ENCODE measurements at regions not wholly inside any gene's neighbourhood (a gene's known extent, or its start where the extent isn't known, plus 50 kb on each side); places are given as distances from the start of the nearest gene placed in this dataset.
"Not testable (repeated sequence)": the region's sequence is repeated elsewhere in the genome, so short reads cannot be mapped to it uniquely, and the experiment has no call there.

DNA sequence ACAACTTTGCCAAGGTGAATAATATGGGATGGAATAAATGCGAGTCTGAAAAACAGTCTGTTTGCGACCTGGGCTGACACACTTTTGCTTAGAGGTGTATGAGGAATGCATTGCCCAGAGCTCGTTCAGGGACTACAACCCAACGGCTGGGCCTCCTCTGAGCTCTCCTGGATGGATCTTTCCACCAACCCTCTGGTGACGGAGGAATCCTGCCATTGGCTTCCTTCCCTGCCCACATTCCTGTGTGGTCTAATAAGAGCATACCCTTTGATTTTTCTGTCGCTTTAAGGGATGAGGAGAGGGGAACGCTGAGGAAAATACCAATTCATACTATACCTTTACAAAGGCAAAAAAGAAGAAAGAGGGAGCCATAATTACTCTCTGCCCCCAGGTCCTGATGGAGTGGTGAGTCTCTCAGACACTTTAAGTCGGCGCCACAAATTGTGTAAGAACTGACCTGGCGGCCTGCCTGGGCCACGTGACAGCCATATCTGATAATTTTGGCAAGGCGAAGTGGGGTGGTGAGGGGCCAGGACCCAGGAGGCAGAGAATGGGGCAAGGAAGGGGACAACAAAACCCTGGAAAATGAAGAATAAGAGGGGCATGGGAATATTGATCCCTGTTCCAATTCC is 265.2 kb upstream of the MSX2 start:
- Histone ChIP-seq H3K27ac (ENCODE audit: low read depth in 2 of 2, low read length in 1 of 2) (no peak overlapping the region), H3K4me3 (ENCODE audit: low read depth in 1 of 2, low read length in 2 of 2) (no peak overlapping the region), H3K4me1 (ENCODE audit: control insufficient read depth in 2 of 2, insufficient read depth in 2 of 2, low read length in 1 of 2) (peaks cover 0 to 2% of the 10 kb centered on the region in 2 donors), H3K36me3 (ENCODE audit: control insufficient read depth in 2 of 2, insufficient read depth in 2 of 2, low read length in 1 of 2) (no peaks in the 10 kb centered on the region), H3K9me3 (ENCODE audit: control insufficient read depth in 2 of 2, insufficient read depth in 1 of 2, low read depth in 1 of 2, low read length in 1 of 2) (peaks cover 0 to 2% of the 10 kb centered on the region in 2 donors), H3K27me3 (ENCODE audit: control insufficient read depth in 1 of 2, insufficient read depth in 2 of 2, low read length in 2 of 2) (no peaks in the 10 kb centered on the region)
- 71 to 79% methylated on average over 12 of the region's 12 CpGs for WGBS, 2 donors

DNA sequence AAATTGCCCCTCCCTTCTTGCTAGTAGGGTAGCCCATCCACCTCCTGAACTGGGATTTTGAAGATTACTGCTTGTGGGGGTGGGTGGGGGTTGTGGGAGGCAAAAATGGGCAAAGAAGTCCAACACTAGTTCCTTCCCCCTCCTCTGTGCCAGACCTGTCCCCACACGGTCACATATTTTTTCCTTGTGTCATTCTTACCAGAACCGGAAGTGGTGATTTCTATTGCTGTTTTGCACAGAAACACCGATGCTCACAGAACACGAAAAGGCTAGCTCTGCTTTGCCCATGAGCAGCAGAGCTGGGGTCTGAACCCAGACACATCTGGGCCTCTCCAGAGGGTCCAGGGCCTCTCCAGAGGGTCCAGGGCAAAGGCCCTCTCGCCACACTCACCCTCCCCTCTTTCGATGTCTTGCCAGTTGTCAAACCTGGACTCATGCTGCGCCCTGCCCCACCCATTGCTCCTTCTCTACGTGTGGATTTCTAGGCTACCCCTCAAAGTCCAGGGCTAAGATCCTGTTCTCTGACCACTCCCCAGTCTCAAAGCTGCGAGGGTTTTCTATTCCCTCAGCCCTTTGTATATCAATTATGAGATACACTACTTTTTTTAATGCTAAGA is 264.4 kb upstream of the MSX2 start:
- Histone ChIP-seq H3K27ac (ENCODE audit: low read depth in 2 of 2, low read length in 1 of 2) (no peak overlapping the region), H3K4me3 (ENCODE audit: low read depth in 1 of 2, low read length in 2 of 2) (no peak overlapping the region), H3K4me1 (ENCODE audit: control insufficient read depth in 2 of 2, insufficient read depth in 2 of 2, low read length in 1 of 2) (peaks cover 0 to 2% of the 10 kb centered on the region in 2 donors), H3K36me3 (ENCODE audit: control insufficient read depth in 2 of 2, insufficient read depth in 2 of 2, low read length in 1 of 2) (no peaks in the 10 kb centered on the region), H3K9me3 (ENCODE audit: control insufficient read depth in 2 of 2, insufficient read depth in 1 of 2, low read depth in 1 of 2, low read length in 1 of 2) (peaks cover 0 to 2% of the 10 kb centered on the region in 2 donors), H3K27me3 (ENCODE audit: control insufficient read depth in 1 of 2, insufficient read depth in 2 of 2, low read length in 2 of 2) (no peaks in the 10 kb centered on the region)
- WGBS, 2 donors = 41 to 61% methylated on average over 9 of the region's 9 CpGs

DNA sequence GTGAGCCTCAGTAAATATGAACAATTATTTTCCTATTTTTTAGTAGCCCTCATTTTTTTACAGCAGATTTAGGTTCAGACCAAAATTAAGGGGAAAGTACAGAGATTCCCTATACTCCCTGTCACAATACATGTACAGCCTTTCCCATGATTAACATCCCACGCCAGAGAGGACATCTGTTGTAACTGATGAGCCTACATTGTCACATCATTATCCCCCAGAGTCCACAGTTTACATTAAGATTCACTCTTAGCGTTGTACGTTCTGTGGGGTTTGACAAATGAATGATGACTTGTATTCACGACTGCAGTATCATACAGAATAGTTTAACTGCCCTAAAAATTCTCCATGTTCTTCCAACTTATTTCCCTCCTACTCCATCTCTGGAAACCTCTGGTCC is 262.3 kb upstream of the MSX2 start:
- H3K36me3 ChIP-seq (ENCODE audit: control insufficient read depth in 2 of 2, insufficient read depth in 2 of 2, low read length in 1 of 2) = no peaks in the 10 kb centered on the region
- no peak overlapping the region for H3K4me3 ChIP-seq (ENCODE audit: low read depth in 1 of 2, low read length in 2 of 2)
- no peaks in the 10 kb centered on the region for H3K27me3 ChIP-seq (ENCODE audit: control insufficient read depth in 1 of 2, insufficient read depth in 2 of 2, low read length in 2 of 2)
- H3K27ac ChIP-seq (ENCODE audit: low read depth in 2 of 2, low read length in 1 of 2) = no peak overlapping the region
- WGBS, 2 donors = 54 to 59% methylated on average over 4 of the region's 4 CpGs
- peaks cover 0 to 2% of the 10 kb centered on the region in 2 donors for H3K4me1 ChIP-seq (ENCODE audit: control insufficient read depth in 2 of 2, insufficient read depth in 2 of 2, low read length in 1 of 2)
- H3K9me3 ChIP-seq (ENCODE audit: control insufficient read depth in 2 of 2, insufficient read depth in 1 of 2, low read depth in 1 of 2, low read length in 1 of 2) = peaks cover 0 to 2% of the 10 kb centered on the region in 2 donors

DNA sequence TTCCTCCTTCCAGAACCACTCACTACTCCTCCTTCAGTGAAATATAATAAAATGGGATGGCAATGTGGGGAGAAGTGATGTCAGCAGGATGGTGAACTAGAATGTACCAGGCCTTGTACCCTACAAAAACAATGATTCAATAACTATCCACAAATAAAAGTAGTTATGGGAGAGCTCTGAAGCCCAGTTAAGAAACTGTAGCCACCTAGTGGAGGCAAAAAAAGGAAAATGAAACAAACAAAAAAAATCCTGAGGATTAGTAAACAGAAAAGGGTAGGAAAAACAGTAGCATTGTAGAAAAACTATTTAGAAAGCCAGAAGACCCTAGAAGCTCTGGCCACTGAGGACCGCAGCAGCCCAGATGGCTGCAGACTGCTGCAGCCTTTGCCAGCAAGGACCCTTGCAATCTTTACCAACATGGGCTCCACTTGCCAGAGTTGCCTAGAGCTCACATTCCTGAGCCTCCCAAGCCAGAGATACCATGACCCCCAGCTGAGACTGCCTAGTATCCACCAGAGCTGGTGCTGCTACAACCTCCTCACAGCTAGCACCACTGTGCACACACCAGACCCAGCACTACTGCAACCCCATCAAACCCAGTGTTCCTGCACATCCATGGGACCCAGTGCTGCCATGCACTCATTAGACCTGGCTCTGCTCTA is 259.7 kb upstream of the MSX2 start:
- H3K9me3 ChIP-seq (ENCODE audit: control insufficient read depth in 2 of 2, insufficient read depth in 1 of 2, low read depth in 1 of 2, low read length in 1 of 2) = no peaks in the 10 kb centered on the region
- no peaks in the 10 kb centered on the region for H3K36me3 ChIP-seq (ENCODE audit: control insufficient read depth in 2 of 2, insufficient read depth in 2 of 2, low read length in 1 of 2)
- 98 to 100% methylated on average over 1 of the region's 1 CpG for WGBS, 2 donors
- no peaks in the 10 kb centered on the region for H3K27me3 ChIP-seq (ENCODE audit: control insufficient read depth in 1 of 2, insufficient read depth in 2 of 2, low read length in 2 of 2)
- H3K4me1 ChIP-seq (ENCODE audit: control insufficient read depth in 2 of 2, insufficient read depth in 2 of 2, low read length in 1 of 2) = peaks cover 0 to 2% of the 10 kb centered on the region in 2 donors
- no peak overlapping the region for H3K27ac ChIP-seq (ENCODE audit: low read depth in 2 of 2, low read length in 1 of 2)
- H3K4me3 ChIP-seq (ENCODE audit: low read depth in 1 of 2, low read length in 2 of 2) = no peak overlapping the region

GRCh38 chr5:174471528-174471927 is 252.9 kb upstream of the MSX2 start:
- WGBS, 2 donors = 80 to 90% methylated on average over 3 of the region's 3 CpGs
- not testable (repeated sequence) for H3K4me1 ChIP-seq (ENCODE audit: control insufficient read depth in 2 of 2, insufficient read depth in 2 of 2, low read length in 1 of 2); H3K27ac ChIP-seq (ENCODE audit: low read depth in 2 of 2, low read length in 1 of 2); H3K9me3 ChIP-seq (ENCODE audit: control insufficient read depth in 2 of 2, insufficient read depth in 1 of 2, low read depth in 1 of 2, low read length in 1 of 2); H3K27me3 ChIP-seq (ENCODE audit: control insufficient read depth in 1 of 2, insufficient read depth in 2 of 2, low read length in 2 of 2); H3K4me3 ChIP-seq (ENCODE audit: low read depth in 1 of 2, low read length in 2 of 2); H3K36me3 ChIP-seq (ENCODE audit: control insufficient read depth in 2 of 2, insufficient read depth in 2 of 2, low read length in 1 of 2)

GRCh38 chr5:174472956-174473355 is 251.4 kb upstream of the MSX2 start:
- H3K27me3 ChIP-seq (ENCODE audit: control insufficient read depth in 1 of 2, insufficient read depth in 2 of 2, low read length in 2 of 2) = no peaks in the 10 kb centered on the region
- no peaks in the 10 kb centered on the region for H3K4me1 ChIP-seq (ENCODE audit: control insufficient read depth in 2 of 2, insufficient read depth in 2 of 2, low read length in 1 of 2)
- H3K36me3 ChIP-seq (ENCODE audit: control insufficient read depth in 2 of 2, insufficient read depth in 2 of 2, low read length in 1 of 2) = no peaks in the 10 kb centered on the region
- no peaks in the 10 kb centered on the region for H3K9me3 ChIP-seq (ENCODE audit: control insufficient read depth in 2 of 2, insufficient read depth in 1 of 2, low read depth in 1 of 2, low read length in 1 of 2)
- H3K27ac ChIP-seq (ENCODE audit: low read depth in 2 of 2, low read length in 1 of 2) = no peak overlapping the region
- WGBS, 2 donors = 92 to 94% methylated on average over 2 of the region's 2 CpGs
- no peak overlapping the region for H3K4me3 ChIP-seq (ENCODE audit: low read depth in 1 of 2, low read length in 2 of 2)

DNA sequence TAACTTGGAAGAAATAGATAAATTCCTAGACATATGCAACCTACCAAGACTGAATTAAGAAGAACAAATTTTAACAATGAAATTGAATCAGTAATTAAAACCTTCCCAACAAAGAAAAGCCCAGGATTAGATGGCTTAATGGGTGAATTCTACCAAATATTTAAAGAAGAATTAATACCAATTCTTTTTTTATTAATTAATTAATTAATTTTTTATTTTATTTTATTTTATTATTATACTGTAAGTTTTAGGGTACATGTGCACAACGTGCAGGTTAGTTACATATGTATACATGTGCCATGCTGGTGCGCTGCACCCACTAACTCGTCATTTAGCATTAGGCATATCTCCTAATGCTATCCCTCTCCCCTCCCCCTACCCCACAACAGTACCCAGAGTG is 248.4 kb upstream of the MSX2 start:
- H3K4me3 ChIP-seq (ENCODE audit: low read depth in 1 of 2, low read length in 2 of 2); H3K27ac ChIP-seq (ENCODE audit: low read depth in 2 of 2, low read length in 1 of 2); H3K4me1 ChIP-seq (ENCODE audit: control insufficient read depth in 2 of 2, insufficient read depth in 2 of 2, low read length in 1 of 2); H3K27me3 ChIP-seq (ENCODE audit: control insufficient read depth in 1 of 2, insufficient read depth in 2 of 2, low read length in 2 of 2); H3K36me3 ChIP-seq (ENCODE audit: control insufficient read depth in 2 of 2, insufficient read depth in 2 of 2, low read length in 1 of 2); H3K9me3 ChIP-seq (ENCODE audit: control insufficient read depth in 2 of 2, insufficient read depth in 1 of 2, low read depth in 1 of 2, low read length in 1 of 2): not testable (repeated sequence)
- 89 to 94% methylated on average over 3 of the region's 3 CpGs for WGBS, 2 donors

DNA sequence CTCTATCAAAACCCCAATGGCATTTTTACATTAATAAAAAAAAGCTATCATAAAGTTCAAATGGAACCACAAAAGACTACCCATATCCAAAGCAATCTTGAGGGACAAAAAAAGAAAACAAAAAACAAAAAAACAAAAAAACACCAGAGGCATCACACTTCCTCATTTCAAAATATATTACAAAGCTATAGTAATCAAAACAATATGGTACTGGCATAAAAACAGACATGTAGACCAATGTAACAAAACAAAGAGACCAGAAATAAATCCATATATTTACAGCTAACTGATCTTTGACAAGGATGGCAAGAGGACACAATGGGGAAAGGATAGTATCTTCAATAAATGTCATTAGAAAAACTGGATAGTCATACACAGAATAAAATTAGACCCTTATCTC is 245.1 kb upstream of the MSX2 start:
- Histone ChIP-seq H3K9me3 (ENCODE audit: control insufficient read depth in 2 of 2, insufficient read depth in 1 of 2, low read depth in 1 of 2, low read length in 1 of 2) (peaks cover 0 to 5% of the 10 kb centered on the region in 2 donors), H3K27me3 (ENCODE audit: control insufficient read depth in 1 of 2, insufficient read depth in 2 of 2, low read length in 2 of 2) (peaks cover 0 to 2% of the 10 kb centered on the region in 2 donors), H3K4me1 (ENCODE audit: control insufficient read depth in 2 of 2, insufficient read depth in 2 of 2, low read length in 1 of 2) (no peaks in the 10 kb centered on the region), H3K4me3 (ENCODE audit: low read depth in 1 of 2, low read length in 2 of 2) (no peak overlapping the region), H3K36me3 (ENCODE audit: control insufficient read depth in 2 of 2, insufficient read depth in 2 of 2, low read length in 1 of 2) (no peaks in the 10 kb centered on the region), H3K27ac (ENCODE audit: low read depth in 2 of 2, low read length in 1 of 2) (no peak overlapping the region)

- Histone ChIP-seq H3K4me3 (ENCODE audit: low read depth in 1 of 2, low read length in 2 of 2) (no peak overlapping the region), H3K9me3 (ENCODE audit: control insufficient read depth in 2 of 2, insufficient read depth in 1 of 2, low read depth in 1 of 2, low read length in 1 of 2) (peaks cover 0 to 8% of the 10 kb centered on the region in 2 donors), H3K36me3 (ENCODE audit: control insufficient read depth in 2 of 2, insufficient read depth in 2 of 2, low read length in 1 of 2) (no peaks in the 10 kb centered on the region), H3K4me1 (ENCODE audit: control insufficient read depth in 2 of 2, insufficient read depth in 2 of 2, low read length in 1 of 2) (no peaks in the 10 kb centered on the region), H3K27me3 (ENCODE audit: control insufficient read depth in 1 of 2, insufficient read depth in 2 of 2, low read length in 2 of 2) (peaks cover 0 to 4% of the 10 kb centered on the region in 2 donors), H3K27ac (ENCODE audit: low read depth in 2 of 2, low read length in 1 of 2) (no peak overlapping the region)
- 93 to 94% methylated on average over 1 of the region's 1 CpG for WGBS, 2 donors
Measured at GRCh38 chr5:174481737-174482136, 242.6 kb upstream of the MSX2 start.

DNA sequence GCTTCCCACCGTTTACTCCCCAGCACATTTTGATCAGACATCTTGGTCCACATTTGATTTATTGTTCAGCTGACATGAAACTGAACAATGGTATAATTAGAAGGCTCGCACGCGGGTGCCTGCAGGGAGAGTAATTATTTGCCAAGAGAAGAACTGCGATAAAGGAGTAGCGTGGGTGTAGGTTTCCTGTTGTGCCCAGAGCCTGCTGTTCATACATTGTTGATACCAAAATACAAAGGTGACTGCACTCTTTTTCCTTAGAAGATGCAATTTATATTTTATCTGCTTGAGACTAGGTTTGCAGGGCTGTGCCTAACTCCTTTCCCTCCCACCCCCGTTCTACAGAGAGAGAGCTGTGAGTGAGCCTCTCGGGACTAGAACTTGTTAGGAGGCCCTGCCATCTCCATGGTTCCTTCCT is 241.8 kb upstream of the MSX2 start:
- H3K4me1 ChIP-seq (ENCODE audit: control insufficient read depth in 2 of 2, insufficient read depth in 2 of 2, low read length in 1 of 2) = no peaks in the 10 kb centered on the region
- H3K4me3 ChIP-seq (ENCODE audit: low read depth in 1 of 2, low read length in 2 of 2) = no peak overlapping the region
- no peaks in the 10 kb centered on the region for H3K36me3 ChIP-seq (ENCODE audit: control insufficient read depth in 2 of 2, insufficient read depth in 2 of 2, low read length in 1 of 2)
- no peak overlapping the region for H3K27ac ChIP-seq (ENCODE audit: low read depth in 2 of 2, low read length in 1 of 2)
- peaks cover 0 to 4% of the 10 kb centered on the region in 2 donors for H3K27me3 ChIP-seq (ENCODE audit: control insufficient read depth in 1 of 2, insufficient read depth in 2 of 2, low read length in 2 of 2)
- peaks cover 0 to 8% of the 10 kb centered on the region in 2 donors for H3K9me3 ChIP-seq (ENCODE audit: control insufficient read depth in 2 of 2, insufficient read depth in 1 of 2, low read depth in 1 of 2, low read length in 1 of 2)
- WGBS, 2 donors = 21 to 24% methylated on average over 8 of the region's 8 CpGs
